H9 (cell line): ENCODE measurements at regions not wholly inside any gene's neighbourhood (a gene's known extent, or its start where the extent isn't known, plus 50 kb on each side); places are given as distances from the start of the nearest gene placed in this dataset.

ENCODE experiments used
- DNase-seq: peaks from one replicate; pipeline ENCODE4 v3.0.0-alpha.2; 2017
- H2AFZ ChIP-seq: one replicate; pipeline ENCODE4 v1.6.1; 2013; ENCODE audit warnings: mild to moderate bottlenecking, low read length, control low read depth, moderate library complexity
- H2AK5ac ChIP-seq: 2 replicates; pipeline ENCODE4 v1.6.1; 2013; ENCODE audit warnings: low read length, control low read depth, mixed read lengths; ENCODE audit not compliant: insufficient read length
- H2BK120ac ChIP-seq: one replicate; pipeline ENCODE4 v1.6.1; 2013; ENCODE audit warnings: low read depth, mild to moderate bottlenecking, low read length, control low read depth, inconsistent platforms; ENCODE audit not compliant: poor library complexity, severe bottlenecking
- H2BK12ac ChIP-seq: 2 replicates; pipeline ENCODE4 v1.6.1; 2013; ENCODE audit warnings: low read length, control low read depth, mixed read lengths, low read depth; ENCODE audit not compliant: insufficient read length
- H2BK15ac ChIP-seq: 2 replicates; pipeline ENCODE4 v1.6.1; 2013; ENCODE audit warnings: low read depth, low read length, control low read depth
- H2BK20ac ChIP-seq: one replicate; pipeline ENCODE4 v1.6.1; 2013; ENCODE audit warnings: low read depth, mild to moderate bottlenecking, low read length, control low read depth, inconsistent platforms; ENCODE audit not compliant: poor library complexity, severe bottlenecking
- H2BK5ac ChIP-seq: 2 replicates; pipeline ENCODE4 v1.6.1; 2013; ENCODE audit warnings: low read length, control low read depth, mixed read lengths; ENCODE audit not compliant: insufficient read length
- H3K14ac ChIP-seq: 2 replicates; pipeline ENCODE4 v1.6.1; 2013; ENCODE audit warnings: low read length, control low read depth; ENCODE audit not compliant: insufficient read depth
- H3K18ac ChIP-seq: 2 replicates; pipeline ENCODE4 v1.6.1; 2013; ENCODE audit warnings: low read depth, mild to moderate bottlenecking, mixed read lengths, low read length, control low read depth; ENCODE audit not compliant: insufficient read length
- H3K23ac ChIP-seq: 2 replicates; pipeline ENCODE4 v1.6.1; 2013; ENCODE audit warnings: low read length, control low read depth, mixed read lengths, low read depth; ENCODE audit not compliant: insufficient read length
- H3K23me2 ChIP-seq: 2 replicates; pipeline ENCODE4 v1.6.1; 2013; ENCODE audit warnings: low read depth, mild to moderate bottlenecking, mixed read lengths, low read length, control low read depth; ENCODE audit not compliant: insufficient read length, poor library complexity, severe bottlenecking
- H3K27ac ChIP-seq: 2 replicates; pipeline ENCODE4 v1.5.1; 2013; ENCODE audit warnings: low read length, control low read depth, mixed read lengths, low read depth; ENCODE audit not compliant: insufficient read length
- H3K27me3 ChIP-seq: 2 replicates; pipeline ENCODE4 v1.6.1; 2013; ENCODE audit warnings: low read length, control low read depth, inconsistent platforms; ENCODE audit not compliant: insufficient read depth
- H3K4ac ChIP-seq: 2 replicates; pipeline ENCODE4 v1.6.1; 2013; ENCODE audit warnings: low read depth, mild to moderate bottlenecking, control low read depth, inconsistent platforms, low read length, moderate library complexity
- H3K4me1 ChIP-seq: 2 replicates; pipeline ENCODE4 v1.6.1; 2013; ENCODE audit warnings: low read length, control low read depth, inconsistent platforms; ENCODE audit not compliant: insufficient read depth
- H3K4me2 ChIP-seq: 2 replicates; pipeline ENCODE4 v1.6.1; 2013; ENCODE audit warnings: low read length, control low read depth, mixed read lengths; ENCODE audit not compliant: insufficient read length, insufficient read depth
- H3K56ac ChIP-seq: 2 replicates; pipeline ENCODE4 v1.6.1; 2013; ENCODE audit warnings: low read depth, mild to moderate bottlenecking, mixed read lengths, low read length, control low read depth; ENCODE audit not compliant: insufficient read length
- H3K79me1 ChIP-seq: 2 replicates; pipeline ENCODE4 v1.6.1; 2013; ENCODE audit warnings: low read depth, mild to moderate bottlenecking, moderate library complexity, low read length, control low read depth, inconsistent platforms; ENCODE audit not compliant: insufficient read depth, poor library complexity, severe bottlenecking
- H3K79me2 ChIP-seq: 2 replicates; pipeline ENCODE4 v1.6.1; 2013; ENCODE audit warnings: low read length, control low read depth, inconsistent platforms; ENCODE audit not compliant: insufficient read depth
- H3K9ac ChIP-seq: 2 replicates; pipeline ENCODE4 v1.6.1; 2013; ENCODE audit warnings: low read length, control low read depth, mixed read lengths; ENCODE audit not compliant: insufficient read length; ENCODE audit errors: extremely low read depth
- H3K9me3 ChIP-seq: one replicate; pipeline ENCODE4 v1.6.1; 2013; ENCODE audit warnings: low read depth, low read length, inconsistent platforms; ENCODE audit not compliant: control insufficient read depth
- H3T11ph ChIP-seq: one replicate; pipeline ENCODE4 v1.6.1; 2013; ENCODE audit warnings: mild to moderate bottlenecking, low read length, control low read depth, inconsistent platforms
- H4K20me1 ChIP-seq: one replicate; pipeline ENCODE4 v1.6.1; 2013; ENCODE audit not compliant: control insufficient read depth, insufficient read length, insufficient read depth
- H4K5ac ChIP-seq: 2 replicates; pipeline ENCODE4 v1.6.1; 2013; ENCODE audit warnings: low read depth, mild to moderate bottlenecking, mixed read lengths, low read length, control low read depth; ENCODE audit not compliant: insufficient read length
- H4K8ac ChIP-seq: replicated peaks from 2 replicates; pipeline ENCODE4 v1.6.1; 2013; ENCODE audit warnings: low read length, control low read depth, mixed read lengths, low read depth; ENCODE audit not compliant: insufficient read length
- H4K91ac ChIP-seq: 2 replicates; pipeline ENCODE4 v1.6.1; 2013; ENCODE audit warnings: low read depth, mild to moderate bottlenecking, moderate library complexity, mixed read lengths, low read length, control low read depth; ENCODE audit not compliant: insufficient read length
- H3K27ac Mint-ChIP-seq, 3 experiments: 2 replicates in 2 of 3; 3 replicates in 1 of 3; pipeline ENCODE4 v1.8.0; 2020 to 2021; ENCODE audit warnings: mixed read lengths in 3 of 3, mild to moderate bottlenecking in 1 of 3, moderate library complexity in 1 of 3
- H3K27me3 Mint-ChIP-seq: 2 replicates; pipeline ENCODE4 v1.8.0; 2021; ENCODE audit warnings: low read depth, mild to moderate bottlenecking, moderate library complexity, mixed read lengths
- H3K36me3 Mint-ChIP-seq, 3 experiments: 2 replicates in 2 of 3; 3 replicates in 1 of 3; pipeline ENCODE4 v1.8.0; 2020 to 2021; ENCODE audit warnings: low read depth in 3 of 3, mixed read lengths in 3 of 3; ENCODE audit not compliant: insufficient read depth in 1 of 3
- H3K4me1 Mint-ChIP-seq, 2 experiments: 2 replicates each; pipeline ENCODE4 v1.8.0; 2020; ENCODE audit warnings: mixed read lengths in 2 of 2
- H3K4me3 Mint-ChIP-seq, 2 experiments: 2 replicates in 1 of 2; 3 replicates in 1 of 2; pipeline ENCODE4 v1.8.0; 2020 to 2021; ENCODE audit warnings: mild to moderate bottlenecking in 2 of 2, mixed read lengths in 2 of 2, moderate library complexity in 1 of 2
- H3K9me3 Mint-ChIP-seq, 2 experiments: 2 replicates in 1 of 2; 3 replicates in 1 of 2; pipeline ENCODE4 v1.8.0; 2020; ENCODE audit warnings: mild to moderate bottlenecking in 2 of 2, mixed read lengths in 2 of 2, moderate library complexity in 1 of 2
- CTCF ChIP-seq: fragments of 200-600 bp; sonication (generic); conservative IDR thresholded peaks from 3 replicates; pipeline ENCODE4 v1.8.0; 2021; ENCODE audit warnings: antibody characterized with exemption, mild to moderate bottlenecking
- WGBS: extraction: QIAGEN DNeasy Blood & Tissue Kit; methylation state at CpG from one replicate; pipeline ENCODE4 v1.1.7; 2013; ENCODE audit warnings: missing lambda C conversion rate, low lambda C conversion rate, mixed read lengths; ENCODE audit not compliant: insufficient read length; ENCODE audit errors: extremely low coverage; 5-methylcytosine and 5-hydroxymethylcytosine counted together

GRCh38 chr12:103043531-103044486 is 86.3 kb downstream of the ASCL1 start:
- no peak overlapping the region for H3K9ac ChIP-seq
- no peak overlapping the region for H3K14ac ChIP-seq
- no peaks in the 10 kb centered on the region for H3K27me3 ChIP-seq
- no peak overlapping the region for H2BK120ac ChIP-seq
- no peak overlapping the region for H4K8ac ChIP-seq
- H2BK20ac ChIP-seq: no peak overlapping the region
- no peaks in the 10 kb centered on the region for H3K79me2 ChIP-seq
- H3K18ac ChIP-seq: no peak overlapping the region
- peak; percentile 47 for DNase-seq
- peak overlapping the region; percentile 20 for H3K4me2 ChIP-seq
- H3T11ph ChIP-seq: no peak overlapping the region
- H4K91ac ChIP-seq: no peak overlapping the region
- Mint-ChIP-seq H3K4me1 (peaks cover 26% of the 10 kb centered on the region in 2 experiments), H3K4me3 (peak overlapping the region; percentile 48 to 72), H3K36me3 (no peaks in the 10 kb centered on the region; a peak in 1 of 7 replicates), H3K27ac (peak overlapping the region; percentile 58 to 97 (median 94)), H3K9me3 (no peaks in the 10 kb centered on the region; a peak in 2 of 5 replicates), H3K27me3 (no peaks in the 10 kb centered on the region; the same call in 1 of the 2 replicates)
- TF ChIP-seq CTCF: no peak
- H3K23ac ChIP-seq: no peak overlapping the region
- no peaks in the 10 kb centered on the region for H3K23me2 ChIP-seq
- H4K5ac ChIP-seq: no peak overlapping the region
- no peak overlapping the region for H2AFZ ChIP-seq
- no peak overlapping the region for H2AK5ac ChIP-seq
- no peak overlapping the region for H2BK12ac ChIP-seq
- H2BK5ac ChIP-seq: no peak overlapping the region
- no peak overlapping the region for H3K56ac ChIP-seq
- no peaks in the 10 kb centered on the region for H4K20me1 ChIP-seq
- no CpG with 5 or more reads among the region's 18 CpGs for WGBS
- no peaks in the 10 kb centered on the region for H3K79me1 ChIP-seq
- H3K4ac ChIP-seq: no peak overlapping the region
- no peak overlapping the region for H3K27ac ChIP-seq
- H3K4me1 ChIP-seq: no peaks in the 10 kb centered on the region; the same call in 1 of the 2 replicates
- H2BK15ac ChIP-seq: no peak overlapping the region
- H3K9me3 ChIP-seq: no peaks in the 10 kb centered on the region
